Fibroblast of lung (primary cell): ENCODE measurements at regions not wholly inside any gene's neighbourhood (a gene's known extent, or its start where the extent isn't known, plus 50 kb on each side); places are given as distances from the start of the nearest gene placed in this dataset.

Source experiments
- DNase-seq, 2 donors: peaks; one replicate each; pipeline versions ENCODE4 v3.0.0 to v3.0.0-alpha.2; 2010; ENCODE audit warnings: low read depth in 2 of 2
- H2AFZ ChIP-seq: 2 replicates; pipeline ENCODE4 v1.5.1; 2012; ENCODE audit warnings: low read length, control low read depth, inconsistent platforms
- H3K27ac ChIP-seq: 2 replicates; pipeline ENCODE4 v1.5.1; 2011; ENCODE audit warnings: low read length, control low read depth; ENCODE audit not compliant: insufficient read depth
- H3K27me3 ChIP-seq: 2 replicates; pipeline ENCODE4 v1.5.1; 2011; ENCODE audit warnings: mild to moderate bottlenecking, low read length; ENCODE audit not compliant: control insufficient read depth, insufficient read depth
- H3K36me3 ChIP-seq: 2 replicates; pipeline ENCODE4 v1.5.1; 2011; ENCODE audit warnings: low read length; ENCODE audit not compliant: control insufficient read depth, insufficient read depth
- H3K4me1 ChIP-seq: 2 replicates; pipeline ENCODE4 v1.5.1; 2011; ENCODE audit warnings: low read length; ENCODE audit not compliant: control insufficient read depth, insufficient read depth; ENCODE audit errors: extremely low read depth
- H3K4me2 ChIP-seq: 2 replicates; pipeline ENCODE4 v1.5.1; 2011; ENCODE audit warnings: low read length, control low read depth; ENCODE audit not compliant: insufficient read depth; ENCODE audit errors: extremely low read depth
- H3K4me3 ChIP-seq, 4 experiments: fragments of 200-600 bp in 1 of 4; sonication (generic) in 1 of 4; replicated peaks in 1 of 4; 2 replicates each; pipeline ENCODE4 v1.5.1; 2011 to 2016; ENCODE audit warnings: low read length in 4 of 4, low read depth in 3 of 4, mild to moderate bottlenecking in 3 of 4, control low read depth in 2 of 4, inconsistent platforms in 1 of 4, mixed read lengths in 1 of 4; ENCODE audit not compliant: insufficient read depth in 1 of 4; ENCODE audit errors: control extremely low read depth in 1 of 4
- H3K79me2 ChIP-seq: 2 replicates; pipeline ENCODE4 v1.5.1; 2012; ENCODE audit warnings: mild to moderate bottlenecking, low read length, inconsistent platforms; ENCODE audit not compliant: control insufficient read depth, insufficient read depth
- H3K9ac ChIP-seq: 2 replicates; pipeline ENCODE4 v1.5.1; 2011; ENCODE audit warnings: mild to moderate bottlenecking, low read length, control low read depth; ENCODE audit not compliant: insufficient read depth
- H3K9me3 ChIP-seq: 2 replicates; pipeline ENCODE4 v1.5.1; 2012; ENCODE audit warnings: low read depth, low read length; ENCODE audit not compliant: control insufficient read depth, insufficient read depth
- H4K20me1 ChIP-seq: 2 replicates; pipeline ENCODE4 v1.5.1; 2011; ENCODE audit warnings: low read length; ENCODE audit not compliant: control insufficient read depth, insufficient read depth; ENCODE audit errors: extremely low read depth
- EZH2 ChIP-seq: IDR thresholded peaks from 2 replicates; pipeline ENCODE4 v1.5.1; 2012; ENCODE audit warnings: low read length, control low read depth, mild to moderate bottlenecking; ENCODE audit errors: missing control alignments
- TF ChIP-seq, protein P1 (sequence below), 2 donors: IDR thresholded peaks in 1 of 2; conservative IDR thresholded peaks in 1 of 2; 1 replicate in 1 of 2; 2 replicates in 1 of 2; pipeline ENCODE4 v1.5.1; 2011 to 2012; ENCODE audit warnings: low read length in 2 of 2, control low read depth in 1 of 2, inconsistent platforms in 1 of 2, low read depth in 1 of 2, mild to moderate bottlenecking in 1 of 2

- DNase-seq: no peak
- no peaks in the 10 kb centered on the region for H3K79me2 ChIP-seq
- no peak overlapping the region for H3K9ac ChIP-seq
- H2AFZ ChIP-seq: no peak overlapping the region
- no peak overlapping the region for H3K27ac ChIP-seq
- no peaks in the 10 kb centered on the region for H3K27me3 ChIP-seq
- TF ChIP-seq, protein P1, sequence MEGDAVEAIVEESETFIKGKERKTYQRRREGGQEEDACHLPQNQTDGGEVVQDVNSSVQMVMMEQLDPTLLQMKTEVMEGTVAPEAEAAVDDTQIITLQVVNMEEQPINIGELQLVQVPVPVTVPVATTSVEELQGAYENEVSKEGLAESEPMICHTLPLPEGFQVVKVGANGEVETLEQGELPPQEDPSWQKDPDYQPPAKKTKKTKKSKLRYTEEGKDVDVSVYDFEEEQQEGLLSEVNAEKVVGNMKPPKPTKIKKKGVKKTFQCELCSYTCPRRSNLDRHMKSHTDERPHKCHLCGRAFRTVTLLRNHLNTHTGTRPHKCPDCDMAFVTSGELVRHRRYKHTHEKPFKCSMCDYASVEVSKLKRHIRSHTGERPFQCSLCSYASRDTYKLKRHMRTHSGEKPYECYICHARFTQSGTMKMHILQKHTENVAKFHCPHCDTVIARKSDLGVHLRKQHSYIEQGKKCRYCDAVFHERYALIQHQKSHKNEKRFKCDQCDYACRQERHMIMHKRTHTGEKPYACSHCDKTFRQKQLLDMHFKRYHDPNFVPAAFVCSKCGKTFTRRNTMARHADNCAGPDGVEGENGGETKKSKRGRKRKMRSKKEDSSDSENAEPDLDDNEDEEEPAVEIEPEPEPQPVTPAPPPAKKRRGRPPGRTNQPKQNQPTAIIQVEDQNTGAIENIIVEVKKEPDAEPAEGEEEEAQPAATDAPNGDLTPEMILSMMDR (conservative IDR thresholded peaks at IDR 0.05 in 1 of 2, IDR thresholded peaks at IDR 0.05 in 1 of 2; ENCODE audit: low read depth in 1 of 2, low read length in 2 of 2): no peak
- no peak for TF ChIP-seq EZH2
- no peaks in the 10 kb centered on the region for H3K36me3 ChIP-seq
- no peaks in the 10 kb centered on the region for H4K20me1 ChIP-seq
- H3K4me3 ChIP-seq: no peak overlapping the region
- no peak overlapping the region for H3K4me2 ChIP-seq
- no peaks in the 10 kb centered on the region for H3K4me1 ChIP-seq
- H3K9me3 ChIP-seq: no peaks in the 10 kb centered on the region
Observed at GRCh38 chr16:79898703-79899102, 298.2 kb upstream of the MAF start.

- Histone ChIP-seq H3K27me3 (no peaks in the 10 kb centered on the region), H3K4me1 (no peaks in the 10 kb centered on the region), H3K36me3 (no peaks in the 10 kb centered on the region), H4K20me1 (no peaks in the 10 kb centered on the region), H3K9ac (no peak overlapping the region), H3K79me2 (no peaks in the 10 kb centered on the region), H2AFZ (no peak overlapping the region), H3K4me2 (no peak overlapping the region), H3K9me3 (no peaks in the 10 kb centered on the region), H3K27ac (no peak overlapping the region), H3K4me3 (no peak overlapping the region)
- TF ChIP-seq EZH2: no peak
- TF ChIP-seq, protein P1 (conservative IDR thresholded peaks at IDR 0.05 in 1 of 2, IDR thresholded peaks at IDR 0.05 in 1 of 2; ENCODE audit: low read depth in 1 of 2, low read length in 2 of 2): no peak
- DNase-seq: peak; percentile 51 to 77
Observed at GRCh38 chr16:79897453-79898146, 297.1 kb upstream of the MAF start.

DNA sequence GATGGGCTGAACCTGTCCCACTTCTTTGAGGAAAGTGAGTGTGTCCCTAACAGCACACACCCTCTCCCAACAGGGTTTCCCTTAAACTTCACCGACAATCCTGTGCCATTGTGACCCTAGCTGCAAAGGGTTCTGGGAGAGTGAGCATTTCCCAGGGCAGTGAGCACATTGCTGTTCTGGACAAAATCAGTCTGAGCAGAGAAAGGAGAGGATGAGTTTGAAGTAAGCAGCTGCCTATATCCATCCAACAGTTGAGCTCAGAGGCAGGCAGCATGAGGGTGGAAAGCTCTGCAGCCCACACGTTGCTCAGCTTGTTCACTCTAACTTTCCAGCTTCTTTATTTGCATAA is 296.5 kb upstream of the MAF start:
- no peak for DNase-seq
- H3K79me2 ChIP-seq: no peaks in the 10 kb centered on the region
- H3K4me1 ChIP-seq: no peaks in the 10 kb centered on the region
- H3K9me3 ChIP-seq: no peaks in the 10 kb centered on the region
- H3K4me2 ChIP-seq: no peak overlapping the region
- no peaks in the 10 kb centered on the region for H3K36me3 ChIP-seq
- no peaks in the 10 kb centered on the region for H4K20me1 ChIP-seq
- H3K4me3 ChIP-seq: no peak overlapping the region
- TF ChIP-seq, protein P1 (conservative IDR thresholded peaks at IDR 0.05 in 1 of 2, IDR thresholded peaks at IDR 0.05 in 1 of 2; ENCODE audit: low read depth in 1 of 2, low read length in 2 of 2): no peak
- TF ChIP-seq EZH2: no peak
- no peak overlapping the region for H2AFZ ChIP-seq
- no peak overlapping the region for H3K9ac ChIP-seq
- no peaks in the 10 kb centered on the region for H3K27me3 ChIP-seq
- no peak overlapping the region for H3K27ac ChIP-seq
